ENCODE measurements at regions not wholly inside any gene's neighbourhood (a gene's known extent, or its start where the extent isn't known, plus 50 kb on each side); places are given as distances from the start of the nearest gene placed in this dataset.

DNA sequence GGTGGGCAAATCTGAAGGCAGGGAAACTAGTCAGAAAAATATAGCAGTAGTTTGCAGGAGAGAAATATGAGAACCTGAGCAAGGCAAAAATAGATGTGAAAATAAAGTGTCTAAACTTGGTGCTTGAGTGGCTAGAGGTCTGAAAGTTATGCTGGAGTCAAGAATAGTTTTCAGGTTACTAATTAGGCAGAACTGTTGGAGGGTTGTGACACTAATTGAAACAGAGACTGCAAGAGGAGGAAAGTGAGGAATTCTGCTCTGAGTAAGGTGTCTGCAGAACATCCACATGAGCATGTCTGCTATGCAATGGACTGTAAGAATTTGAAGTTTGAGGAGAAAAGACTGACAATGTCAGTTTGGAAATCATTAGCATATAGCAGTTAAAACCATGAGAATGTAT lies 444.0 kb upstream of the LRRTM1 start:
- Histone ChIP-seq H3K27ac (ENCODE audit: insufficient read depth, low read length) (no peak overlapping the region), H3K4me1 (ENCODE audit: control insufficient read depth, extremely low read depth, insufficient read depth, low read length) (no peaks in the 10 kb centered on the region)
- TF ChIP-seq, protein P1, sequence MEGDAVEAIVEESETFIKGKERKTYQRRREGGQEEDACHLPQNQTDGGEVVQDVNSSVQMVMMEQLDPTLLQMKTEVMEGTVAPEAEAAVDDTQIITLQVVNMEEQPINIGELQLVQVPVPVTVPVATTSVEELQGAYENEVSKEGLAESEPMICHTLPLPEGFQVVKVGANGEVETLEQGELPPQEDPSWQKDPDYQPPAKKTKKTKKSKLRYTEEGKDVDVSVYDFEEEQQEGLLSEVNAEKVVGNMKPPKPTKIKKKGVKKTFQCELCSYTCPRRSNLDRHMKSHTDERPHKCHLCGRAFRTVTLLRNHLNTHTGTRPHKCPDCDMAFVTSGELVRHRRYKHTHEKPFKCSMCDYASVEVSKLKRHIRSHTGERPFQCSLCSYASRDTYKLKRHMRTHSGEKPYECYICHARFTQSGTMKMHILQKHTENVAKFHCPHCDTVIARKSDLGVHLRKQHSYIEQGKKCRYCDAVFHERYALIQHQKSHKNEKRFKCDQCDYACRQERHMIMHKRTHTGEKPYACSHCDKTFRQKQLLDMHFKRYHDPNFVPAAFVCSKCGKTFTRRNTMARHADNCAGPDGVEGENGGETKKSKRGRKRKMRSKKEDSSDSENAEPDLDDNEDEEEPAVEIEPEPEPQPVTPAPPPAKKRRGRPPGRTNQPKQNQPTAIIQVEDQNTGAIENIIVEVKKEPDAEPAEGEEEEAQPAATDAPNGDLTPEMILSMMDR (conservative IDR thresholded peaks at IDR 0.05 in 1 of 2, IDR thresholded peaks at IDR 0.05 in 1 of 2; ENCODE audit: low read depth in 1 of 2, low read length in 2 of 2): no peak
- TF ChIP-seq EZH2 (IDR thresholded peaks at IDR 0.05; ENCODE audit: low read length, missing control alignments): no peak

DNA sequence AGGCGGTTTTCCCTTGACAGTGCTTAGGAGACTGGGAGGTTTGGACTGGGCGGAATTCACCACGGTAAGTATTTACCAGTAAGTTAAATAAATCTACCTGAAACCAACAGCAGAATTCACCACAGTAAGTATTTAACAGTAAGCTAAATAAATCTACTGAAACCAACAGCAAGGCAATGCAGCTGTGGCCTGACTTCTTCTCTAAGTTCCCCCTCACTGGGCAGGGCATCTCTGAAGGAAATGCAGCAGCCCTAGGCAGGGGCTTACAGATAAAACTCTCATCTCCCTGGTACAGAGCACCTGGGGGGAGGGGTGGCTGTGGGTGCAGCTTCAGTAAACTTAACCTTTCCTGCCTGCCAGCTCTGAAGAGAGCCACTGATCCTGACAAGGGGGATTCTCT lies 432.5 kb upstream of the LRRTM1 start:
- Histone ChIP-seq H2AFZ (ENCODE audit: low read length) (no peak overlapping the region), H3K9me3 (ENCODE audit: control insufficient read depth, insufficient read depth, low read depth, low read length) (no peaks in the 10 kb centered on the region), H3K36me3 (ENCODE audit: control insufficient read depth, insufficient read depth, low read length) (no peaks in the 10 kb centered on the region), H3K4me1 (ENCODE audit: control insufficient read depth, extremely low read depth, insufficient read depth, low read length) (no peaks in the 10 kb centered on the region), H3K79me2 (ENCODE audit: control insufficient read depth, insufficient read depth, low read length) (no peaks in the 10 kb centered on the region), H3K4me3 (replicated peaks in 1 of 4; ENCODE audit: control extremely low read depth in 1 of 4, insufficient read depth in 1 of 4, low read depth in 3 of 4, low read length in 4 of 4) (no peak overlapping the region), H3K4me2 (ENCODE audit: extremely low read depth, insufficient read depth, low read length) (no peak overlapping the region), H3K27ac (ENCODE audit: insufficient read depth, low read length) (no peak overlapping the region), H3K27me3 (ENCODE audit: control insufficient read depth, insufficient read depth, low read length) (no peaks in the 10 kb centered on the region), H4K20me1 (ENCODE audit: control insufficient read depth, extremely low read depth, insufficient read depth, low read length) (no peaks in the 10 kb centered on the region), H3K9ac (ENCODE audit: insufficient read depth, low read length) (no peak overlapping the region)
- TF ChIP-seq, protein P1 (conservative IDR thresholded peaks at IDR 0.05 in 1 of 2, IDR thresholded peaks at IDR 0.05 in 1 of 2; ENCODE audit: low read depth in 1 of 2, low read length in 2 of 2): no peak
- TF ChIP-seq EZH2 (IDR thresholded peaks at IDR 0.05; ENCODE audit: low read length, missing control alignments): no peak
- DNase-seq (ENCODE audit: low read depth in 2 of 2): no peak

More for the DNA sequence above, 444.0 kb upstream of the LRRTM1 start:
- DNase-seq (ENCODE audit: low read depth in 2 of 2): no peak
- no peak overlapping the region for H2AFZ ChIP-seq (ENCODE audit: low read length)
- no peaks in the 10 kb centered on the region for H3K36me3 ChIP-seq (ENCODE audit: control insufficient read depth, insufficient read depth, low read length)
- H3K9me3 ChIP-seq (ENCODE audit: control insufficient read depth, insufficient read depth, low read depth, low read length): no peaks in the 10 kb centered on the region
- H3K4me2 ChIP-seq (ENCODE audit: extremely low read depth, insufficient read depth, low read length): no peak overlapping the region
- no peak overlapping the region for H3K9ac ChIP-seq (ENCODE audit: insufficient read depth, low read length)
- no peaks in the 10 kb centered on the region for H3K27me3 ChIP-seq (ENCODE audit: control insufficient read depth, insufficient read depth, low read length)
- H3K79me2 ChIP-seq (ENCODE audit: control insufficient read depth, insufficient read depth, low read length): no peaks in the 10 kb centered on the region
- H4K20me1 ChIP-seq (ENCODE audit: control insufficient read depth, extremely low read depth, insufficient read depth, low read length): no peaks in the 10 kb centered on the region
- no peak overlapping the region for H3K4me3 ChIP-seq (replicated peaks in 1 of 4; ENCODE audit: control extremely low read depth in 1 of 4, insufficient read depth in 1 of 4, low read depth in 3 of 4, low read length in 4 of 4)

DNA sequence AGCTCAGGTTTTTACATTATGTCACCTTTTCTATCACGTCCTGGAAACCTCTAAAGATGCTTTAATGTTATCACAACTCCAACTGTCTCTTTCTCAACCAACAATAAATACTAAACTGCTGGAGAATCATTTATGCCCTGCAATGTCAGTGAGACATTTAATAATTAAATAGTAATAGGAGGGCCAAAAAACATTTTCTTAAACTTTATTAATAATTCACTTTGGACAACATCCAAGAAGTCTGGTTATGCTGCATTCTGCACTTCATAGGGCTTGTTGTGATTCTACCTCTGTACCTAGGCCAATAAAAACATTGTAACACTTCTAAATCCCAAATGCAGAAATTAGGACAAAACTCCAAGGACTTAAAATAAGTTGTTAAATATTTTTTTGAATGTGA lies 420.4 kb upstream of the LRRTM1 start:
- no peaks in the 10 kb centered on the region for H4K20me1 ChIP-seq (ENCODE audit: control insufficient read depth, extremely low read depth, insufficient read depth, low read length)
- no peaks in the 10 kb centered on the region for H3K27me3 ChIP-seq (ENCODE audit: control insufficient read depth, insufficient read depth, low read length)
- no peak overlapping the region for H2AFZ ChIP-seq (ENCODE audit: low read length)
- no peaks in the 10 kb centered on the region for H3K36me3 ChIP-seq (ENCODE audit: control insufficient read depth, insufficient read depth, low read length)
- no peaks in the 10 kb centered on the region for H3K4me1 ChIP-seq (ENCODE audit: control insufficient read depth, extremely low read depth, insufficient read depth, low read length)
- H3K27ac ChIP-seq (ENCODE audit: insufficient read depth, low read length): no peak overlapping the region
- DNase-seq (ENCODE audit: low read depth in 2 of 2): no peak
- H3K9ac ChIP-seq (ENCODE audit: insufficient read depth, low read length): no peak overlapping the region
- no peaks in the 10 kb centered on the region for H3K79me2 ChIP-seq (ENCODE audit: control insufficient read depth, insufficient read depth, low read length)
- no peak overlapping the region for H3K4me3 ChIP-seq (replicated peaks in 1 of 4; ENCODE audit: control extremely low read depth in 1 of 4, insufficient read depth in 1 of 4, low read depth in 3 of 4, low read length in 4 of 4)
- H3K4me2 ChIP-seq (ENCODE audit: extremely low read depth, insufficient read depth, low read length): no peak overlapping the region
- TF ChIP-seq, protein P1 (conservative IDR thresholded peaks at IDR 0.05 in 1 of 2, IDR thresholded peaks at IDR 0.05 in 1 of 2; ENCODE audit: low read depth in 1 of 2, low read length in 2 of 2): no peak
- TF ChIP-seq EZH2 (IDR thresholded peaks at IDR 0.05; ENCODE audit: low read length, missing control alignments): no peak
- H3K9me3 ChIP-seq (ENCODE audit: control insufficient read depth, insufficient read depth, low read depth, low read length): no peaks in the 10 kb centered on the region

Measured in fibroblast of lung (primary cell).